ENCODE measurements at regions not wholly inside any gene's neighbourhood (a gene's known extent, or its start where the extent isn't known, plus 50 kb on each side); places are given as distances from the start of the nearest gene placed in this dataset.

- dilution Hi-C loops (cut with MboI; ENCODE audit: extremely low pct_ligation_motif_present, low sequenced_read_pairs) = no loop called here
- FAIRE-seq (no peak), DNase-seq (ENCODE audit: low read depth, low spot score) (no peak)
- Histone ChIP-seq H3K36me3 (ENCODE audit: control insufficient read depth in 2 of 2, extremely low read depth in 1 of 2, insufficient read depth in 2 of 2, low read length in 2 of 2) (no peaks in the 10 kb centered on the region), H3K9me3 (ENCODE audit: control insufficient read depth, low read depth, low read length) (no peaks in the 10 kb centered on the region), H3K4me2 (ENCODE audit: control insufficient read depth, extremely low read depth, insufficient read depth, low read depth, low read length) (no peak overlapping the region), H2AFZ (ENCODE audit: control insufficient read depth, low read length) (no peak overlapping the region), H3K27ac (ENCODE audit: control insufficient read depth, insufficient read depth, low read length) (no peak overlapping the region), H3K27me3 (ENCODE audit: control insufficient read depth, extremely low read depth, insufficient read depth, low read length) (no peaks in the 10 kb centered on the region), H4K20me1 (ENCODE audit: control insufficient read depth, extremely low read depth, insufficient read depth, low read length) (no peaks in the 10 kb centered on the region), H3K4me1 (ENCODE audit: control insufficient read depth, extremely low read depth, insufficient read depth, low read length) (no peaks in the 10 kb centered on the region), H3K9ac (ENCODE audit: control insufficient read depth, extremely low read depth, insufficient read depth, low read length) (no peak overlapping the region), H3K9me1 (ENCODE audit: control insufficient read depth, extremely low read depth, insufficient read depth, low read length) (no peaks in the 10 kb centered on the region), H3K4me3 (ENCODE audit: control insufficient read depth in 2 of 3, extremely low read depth in 1 of 3, insufficient read depth in 2 of 3, low read depth in 1 of 3, low read length in 3 of 3) (no peak overlapping the region), H3K79me2 (ENCODE audit: control insufficient read depth, insufficient read depth, low read length) (no peaks in the 10 kb centered on the region)
- no peak for TF ChIP-seq CTCF (optimal IDR thresholded peaks at IDR 0.05 in 1 of 3, IDR thresholded peaks at IDR 0.05 in 1 of 3, conservative IDR thresholded peaks at IDR 0.05 in 1 of 3; ENCODE audit: extremely low read depth in 1 of 3, insufficient read depth in 2 of 3, low read length in 3 of 3)
- no peak for TF ChIP-seq EZH2 (IDR thresholded peaks at IDR 0.05; ENCODE audit: low read length)
Measured at GRCh38 chr6:48281217-48281616, 170.2 kb upstream of the PTCHD4 start.

GRCh38 chr6:48280035-48280620 lies 169.1 kb upstream of the PTCHD4 start:
- Histone ChIP-seq H3K79me2 (ENCODE audit: control insufficient read depth, insufficient read depth, low read length) (no peaks in the 10 kb centered on the region), H2AFZ (ENCODE audit: control insufficient read depth, low read length) (no peak overlapping the region), H3K9me3 (ENCODE audit: control insufficient read depth, low read depth, low read length) (no peaks in the 10 kb centered on the region), H3K4me1 (ENCODE audit: control insufficient read depth, extremely low read depth, insufficient read depth, low read length) (no peaks in the 10 kb centered on the region), H3K4me3 (ENCODE audit: control insufficient read depth in 2 of 3, extremely low read depth in 1 of 3, insufficient read depth in 2 of 3, low read depth in 1 of 3, low read length in 3 of 3) (no peak overlapping the region), H3K27ac (ENCODE audit: control insufficient read depth, insufficient read depth, low read length) (no peak overlapping the region), H3K4me2 (ENCODE audit: control insufficient read depth, extremely low read depth, insufficient read depth, low read depth, low read length) (no peak overlapping the region), H3K27me3 (ENCODE audit: control insufficient read depth, extremely low read depth, insufficient read depth, low read length) (no peaks in the 10 kb centered on the region), H3K36me3 (ENCODE audit: control insufficient read depth in 2 of 2, extremely low read depth in 1 of 2, insufficient read depth in 2 of 2, low read length in 2 of 2) (no peaks in the 10 kb centered on the region), H3K9me1 (ENCODE audit: control insufficient read depth, extremely low read depth, insufficient read depth, low read length) (no peaks in the 10 kb centered on the region), H4K20me1 (ENCODE audit: control insufficient read depth, extremely low read depth, insufficient read depth, low read length) (no peaks in the 10 kb centered on the region), H3K9ac (ENCODE audit: control insufficient read depth, extremely low read depth, insufficient read depth, low read length) (no peak overlapping the region)
- FAIRE-seq = no peak
- TF ChIP-seq EZH2 (IDR thresholded peaks at IDR 0.05; ENCODE audit: low read length) (no peak), CTCF (optimal IDR thresholded peaks at IDR 0.05 in 1 of 3, IDR thresholded peaks at IDR 0.05 in 1 of 3, conservative IDR thresholded peaks at IDR 0.05 in 1 of 3; ENCODE audit: extremely low read depth in 1 of 3, insufficient read depth in 2 of 3, low read length in 3 of 3) (no peak)
- DNase-seq (ENCODE audit: low read depth, low spot score) = no peak
- dilution Hi-C loops (cut with MboI; ENCODE audit: extremely low pct_ligation_motif_present, low sequenced_read_pairs) = no loop called here

All from keratinocyte (primary cell).